H1 (cell line): ENCODE measurements at regions not wholly inside any gene's neighbourhood (a gene's known extent, or its start where the extent isn't known, plus 50 kb on each side); places are given as distances from the start of the nearest gene placed in this dataset.

Experiments
- CBX8 ChIP-seq: fragments of 300-800, 300-1000 bp; sonication (generic); IDR thresholded peaks from 2 replicates; pipeline ENCODE4 v1.7.1; 2016; ENCODE audit warnings: low read depth, low read length, borderline replicate concordance
- CHD1 ChIP-seq: IDR thresholded peaks from 2 replicates; pipeline ENCODE4 v1.6.1; 2012; ENCODE audit warnings: low read depth, low read length, improper control_type of control experiment
- POLR2A ChIP-seq, 2 experiments: IDR thresholded peaks; 1 replicate in 1 of 2; 2 replicates in 1 of 2; pipeline ENCODE4 v1.6.1; 2011; ENCODE audit warnings: low read depth in 2 of 2, low read length in 2 of 2, mild to moderate bottlenecking in 2 of 2; ENCODE audit errors: control extremely low read depth in 1 of 2
- RXRA ChIP-seq: IDR thresholded peaks from 2 replicates; pipeline ENCODE4 v1.6.1; 2011; ENCODE audit warnings: low read depth, mild to moderate bottlenecking, low read length, moderate library complexity; ENCODE audit not compliant: insufficient read depth
- SP4 ChIP-seq: IDR thresholded peaks from 2 replicates; pipeline ENCODE4 v1.6.1; 2012; ENCODE audit warnings: low read length, inconsistent platforms
- TAF1 ChIP-seq: IDR thresholded peaks from 2 replicates; pipeline ENCODE4 v1.6.1; 2011; ENCODE audit warnings: mild to moderate bottlenecking, low read depth, low read length
- TF ChIP-seq, protein P1 (sequence below), 3 experiments: IDR thresholded peaks; 1 replicate in 2 of 3; 2 replicates in 1 of 3; pipeline versions ENCODE4 v1.5.1 to v1.6.1; 2011; ENCODE audit warnings: low read length in 3 of 3, mild to moderate bottlenecking in 3 of 3, inconsistent platforms in 2 of 3, low read depth in 1 of 3, moderate library complexity in 1 of 3; ENCODE audit not compliant: insufficient read depth in 1 of 3; ENCODE audit errors: control extremely low read depth in 1 of 3

- TF ChIP-seq, protein P1, sequence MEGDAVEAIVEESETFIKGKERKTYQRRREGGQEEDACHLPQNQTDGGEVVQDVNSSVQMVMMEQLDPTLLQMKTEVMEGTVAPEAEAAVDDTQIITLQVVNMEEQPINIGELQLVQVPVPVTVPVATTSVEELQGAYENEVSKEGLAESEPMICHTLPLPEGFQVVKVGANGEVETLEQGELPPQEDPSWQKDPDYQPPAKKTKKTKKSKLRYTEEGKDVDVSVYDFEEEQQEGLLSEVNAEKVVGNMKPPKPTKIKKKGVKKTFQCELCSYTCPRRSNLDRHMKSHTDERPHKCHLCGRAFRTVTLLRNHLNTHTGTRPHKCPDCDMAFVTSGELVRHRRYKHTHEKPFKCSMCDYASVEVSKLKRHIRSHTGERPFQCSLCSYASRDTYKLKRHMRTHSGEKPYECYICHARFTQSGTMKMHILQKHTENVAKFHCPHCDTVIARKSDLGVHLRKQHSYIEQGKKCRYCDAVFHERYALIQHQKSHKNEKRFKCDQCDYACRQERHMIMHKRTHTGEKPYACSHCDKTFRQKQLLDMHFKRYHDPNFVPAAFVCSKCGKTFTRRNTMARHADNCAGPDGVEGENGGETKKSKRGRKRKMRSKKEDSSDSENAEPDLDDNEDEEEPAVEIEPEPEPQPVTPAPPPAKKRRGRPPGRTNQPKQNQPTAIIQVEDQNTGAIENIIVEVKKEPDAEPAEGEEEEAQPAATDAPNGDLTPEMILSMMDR (IDR thresholded peaks at IDR 0.05; ENCODE audit: control extremely low read depth in 1 of 3, insufficient read depth in 1 of 3, low read depth in 1 of 3, low read length in 3 of 3): no peak
- TF ChIP-seq TAF1: no peak
- TF ChIP-seq CBX8: no peak
- no peak for TF ChIP-seq SP4
- TF ChIP-seq RXRA: no peak
- TF ChIP-seq CHD1: no peak
- no peak for TF ChIP-seq POLR2A (IDR thresholded peaks at IDR 0.05; ENCODE audit: control extremely low read depth in 1 of 2, low read depth in 2 of 2, low read length in 2 of 2)
These were observed 331.3 kb upstream of the NR5A2 start for GRCh38 chr1:199696225-199696624.
